ENCODE measurements at regions not wholly inside any gene's neighbourhood (a gene's known extent, or its start where the extent isn't known, plus 50 kb on each side); places are given as distances from the start of the nearest gene placed in this dataset.
"Not testable (repeated sequence)": the region's sequence is repeated elsewhere in the genome, so short reads cannot be mapped to it uniquely, and the experiment has no call there.

DNA sequence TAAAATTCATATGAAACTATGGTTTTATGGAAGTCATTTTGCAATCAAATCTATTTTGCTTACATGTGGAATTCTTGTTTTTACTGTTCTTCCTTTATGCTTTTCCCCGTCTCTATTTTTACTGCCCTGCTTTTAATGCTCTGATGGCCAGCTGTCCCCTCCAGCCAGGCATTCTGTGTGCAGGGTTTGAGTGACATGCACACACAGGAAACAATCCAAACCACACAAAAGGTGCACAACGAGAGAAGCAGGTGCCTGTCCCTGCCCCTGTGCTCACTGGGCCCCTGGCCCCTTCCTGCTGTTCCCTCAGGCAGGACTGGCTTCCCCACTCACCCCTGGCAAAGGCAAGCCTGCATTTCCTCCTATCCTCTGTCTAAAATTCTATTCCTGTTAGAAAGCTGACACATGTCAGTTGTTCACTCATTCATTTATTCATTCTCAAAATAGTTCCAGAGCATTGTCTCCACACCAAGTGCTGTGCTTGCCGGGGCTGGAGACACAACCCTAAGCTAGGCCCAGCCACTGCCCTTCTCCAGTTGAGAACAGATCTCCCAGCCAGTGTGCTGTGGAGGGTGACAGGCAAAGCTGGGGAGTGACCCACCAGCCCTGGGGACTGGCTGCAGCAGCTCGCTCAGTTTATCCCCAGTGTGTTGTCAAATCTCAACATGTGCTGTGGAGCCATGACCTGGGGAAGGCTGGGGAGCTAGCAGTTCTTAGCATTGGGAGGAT, 346.3 kb downstream of the FBXW7 start:
- DNase-seq: no peak

DNA sequence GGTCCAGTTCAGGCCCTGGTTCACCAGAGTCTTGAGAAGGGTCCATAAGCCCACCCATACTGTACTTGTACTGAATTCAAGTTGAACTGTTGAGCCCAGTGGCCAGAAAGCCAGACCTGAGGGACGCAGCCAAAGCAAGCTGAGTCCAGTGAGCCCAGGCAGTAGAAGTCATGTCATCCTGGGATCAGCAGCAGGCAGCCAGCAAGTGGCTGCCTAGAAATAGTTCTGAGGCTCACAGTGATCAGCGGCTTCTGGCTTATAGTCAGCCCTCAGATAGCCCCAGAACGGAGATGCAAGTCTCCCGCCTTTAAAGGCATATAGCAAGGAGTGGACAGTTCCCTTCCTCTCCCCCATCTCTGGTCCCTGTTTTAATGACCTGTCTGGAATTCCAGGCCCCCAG, 347.1 kb downstream of the FBXW7 start:
- no peak for DNase-seq

DNA sequence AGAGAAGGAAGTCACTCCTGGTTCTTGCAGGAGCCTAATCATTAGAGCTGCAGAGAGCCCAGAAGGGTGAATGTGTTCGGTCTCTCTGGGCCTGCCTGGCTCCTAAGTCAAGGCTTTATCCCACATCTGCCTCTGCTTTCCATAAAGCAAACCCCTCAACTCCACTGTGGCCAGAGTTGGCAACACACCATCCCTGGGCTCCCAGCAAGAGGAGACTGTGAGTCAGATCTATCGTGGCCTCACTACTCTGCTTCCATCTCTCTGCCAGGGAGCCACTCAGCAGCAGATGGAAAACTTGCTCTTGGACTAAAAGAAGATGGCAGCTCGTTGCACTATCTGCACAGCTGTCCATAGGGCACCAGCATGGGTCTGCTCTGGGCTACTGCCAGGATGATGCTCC, 348.2 kb downstream of the FBXW7 start:
- no peak for DNase-seq

- no peak for DNase-seq
Observed at GRCh38 chr4:152185786-152186550, 349.9 kb downstream of the FBXW7 start.

GRCh38 chr4:152181150-152181549, 354.7 kb downstream of the FBXW7 start:
- DNase-seq: no peak

DNA sequence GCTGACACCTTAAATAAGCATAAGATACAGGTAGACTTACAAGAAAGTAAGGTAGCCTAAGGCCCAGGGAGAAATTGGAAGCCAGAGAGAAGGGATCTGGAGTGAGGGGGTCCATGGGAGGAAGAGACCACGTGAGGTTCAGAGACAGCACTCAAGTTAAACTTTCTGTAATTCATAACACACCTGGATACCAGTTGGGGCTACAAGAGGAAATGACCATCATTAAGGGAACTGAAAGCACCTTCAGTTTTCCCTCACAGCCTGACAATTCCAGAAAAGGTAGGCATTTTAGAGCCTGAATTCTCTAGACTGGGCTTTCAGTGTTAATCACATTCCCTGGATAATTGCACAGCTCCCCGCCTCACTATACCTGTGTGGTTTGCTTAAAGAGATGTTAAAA, 355.5 kb downstream of the FBXW7 start:
- no peak for DNase-seq

GRCh38 chr4:152177538-152177937, 358.4 kb downstream of the FBXW7 start:
- not testable (repeated sequence) for DNase-seq

GRCh38 chr4:152176627-152177214, 359.2 kb downstream of the FBXW7 start:
- no peak for DNase-seq

GRCh38 chr4:152175586-152175985, 360.3 kb downstream of the FBXW7 start:
- no peak for DNase-seq

DNA sequence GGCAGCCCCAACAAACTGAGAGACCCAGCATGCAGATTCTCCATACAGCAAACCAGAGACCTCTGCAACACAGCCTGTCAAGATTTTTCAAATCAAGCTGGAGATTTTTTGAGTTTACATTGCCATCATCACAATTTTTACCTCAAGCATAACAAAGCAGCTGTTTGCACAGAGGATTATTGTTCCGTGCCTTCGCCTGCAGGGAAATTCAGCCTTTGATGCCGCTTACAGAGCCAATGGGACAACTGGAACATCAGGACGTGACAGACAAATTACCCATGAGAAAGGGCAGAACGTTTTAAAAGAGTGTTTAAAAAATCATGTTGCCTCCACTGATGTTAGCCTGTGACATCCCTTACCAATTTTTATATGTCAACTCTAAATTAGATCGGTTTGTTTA, 363.7 kb downstream of the FBXW7 start:
- DNase-seq: no peak

DNA sequence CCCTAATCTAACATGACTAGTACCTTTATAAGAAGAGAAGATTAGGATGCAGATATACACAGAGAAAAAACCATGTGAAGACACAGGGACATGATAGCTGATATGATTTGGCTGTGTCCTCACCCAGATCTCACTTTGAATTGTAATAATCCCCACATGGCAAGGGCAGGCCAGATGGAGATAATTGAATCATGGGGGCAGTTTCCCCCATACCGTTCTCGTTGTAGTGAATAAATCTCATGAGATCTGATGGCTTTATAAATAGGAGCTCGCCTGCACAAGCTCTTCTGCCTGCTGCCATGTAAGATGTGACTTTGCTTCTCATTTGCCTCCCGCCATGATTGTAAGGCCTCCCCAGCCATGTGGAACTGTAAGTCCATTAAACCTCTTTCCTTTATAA, 364.3 kb downstream of the FBXW7 start:
- no peak for DNase-seq

GRCh38 chr4:152169683-152170082, 366.2 kb downstream of the FBXW7 start:
- DNase-seq: no peak

GRCh38 chr4:152168987-152169616, 366.8 kb downstream of the FBXW7 start:
- no peak for DNase-seq

GRCh38 chr4:152166567-152166966, 369.3 kb downstream of the FBXW7 start:
- no peak for DNase-seq

DNA sequence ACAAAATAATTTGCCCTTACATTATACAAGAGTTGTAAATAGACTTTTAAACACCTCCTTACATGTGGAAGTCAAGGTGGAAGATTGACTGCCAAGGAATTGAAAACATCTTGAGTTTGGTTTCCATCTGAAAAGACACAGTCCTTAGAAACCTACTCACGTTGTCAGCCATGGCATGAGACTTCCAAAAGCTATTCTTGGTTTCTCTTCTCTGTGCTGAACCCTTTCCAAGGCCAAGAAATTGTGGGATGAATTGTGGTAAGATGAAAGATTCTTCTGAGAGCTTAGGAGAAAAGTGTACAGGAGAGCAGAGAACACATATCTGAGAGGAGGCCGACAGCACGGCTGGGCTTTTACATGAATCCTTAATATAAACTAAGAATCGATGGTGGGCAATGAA, 370.0 kb downstream of the FBXW7 start:
- no peak for DNase-seq

DNA sequence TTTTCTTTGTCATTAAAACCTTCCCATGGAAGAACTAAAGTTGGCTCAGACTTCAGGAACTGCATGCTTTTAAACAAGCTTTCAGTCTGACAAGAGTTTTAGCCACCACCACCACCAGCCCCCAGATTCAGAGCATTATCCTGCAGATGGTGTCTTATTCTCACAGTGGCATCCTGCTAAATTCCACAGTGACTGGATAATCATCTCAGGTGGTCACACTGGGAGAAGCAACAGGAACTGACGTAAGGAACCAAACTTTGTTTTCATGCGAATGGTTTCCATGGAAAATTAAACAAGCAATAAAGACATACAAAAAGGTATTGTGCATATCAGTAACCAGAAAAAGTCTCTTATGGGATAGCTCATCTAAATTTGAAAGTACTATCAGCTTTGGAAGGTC, 370.7 kb downstream of the FBXW7 start:
- DNase-seq: no peak

DNA sequence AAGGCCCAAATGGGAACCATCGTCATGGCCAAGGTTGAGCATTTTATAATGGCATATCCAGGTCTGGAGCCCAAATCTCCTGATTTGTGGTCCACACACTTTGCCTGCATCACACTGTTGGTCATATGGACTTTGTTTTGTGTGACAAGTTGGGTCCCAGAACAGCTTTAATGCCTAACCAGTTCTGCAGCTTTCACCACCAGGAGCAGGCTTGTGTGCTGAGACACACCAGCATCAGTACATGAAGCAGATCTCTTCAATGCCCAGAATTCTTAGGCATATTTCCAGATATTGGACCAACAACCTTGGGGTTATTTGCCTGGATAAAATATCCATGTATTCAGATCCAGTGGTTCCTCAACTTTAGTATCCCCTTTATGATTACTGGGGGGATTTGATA, 371.3 kb downstream of the FBXW7 start:
- DNase-seq: no peak

DNA sequence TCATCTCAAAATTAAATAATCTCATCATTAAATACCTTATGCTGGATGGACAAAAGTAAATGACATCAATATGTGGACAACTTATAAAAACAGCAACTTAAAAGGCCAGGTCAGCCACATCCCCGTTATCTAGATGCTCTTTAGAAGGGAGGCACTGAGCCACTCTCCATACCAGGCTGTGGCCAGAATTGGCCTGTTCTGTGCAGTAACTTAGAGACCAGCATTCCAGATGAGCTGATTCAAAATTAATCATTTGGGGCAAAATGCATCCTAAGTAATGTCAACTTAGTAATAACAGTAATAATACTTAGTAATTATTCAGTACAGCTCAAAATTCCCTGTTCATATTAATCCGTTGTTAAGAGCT, 373.6 kb downstream of the FBXW7 start:
- no peak for DNase-seq

GRCh38 chr4:152161676-152162330, 374.1 kb downstream of the FBXW7 start:
- no peak for DNase-seq

GRCh38 chr4:152160225-152160800, 375.6 kb downstream of the FBXW7 start:
- DNase-seq: no peak

DNA sequence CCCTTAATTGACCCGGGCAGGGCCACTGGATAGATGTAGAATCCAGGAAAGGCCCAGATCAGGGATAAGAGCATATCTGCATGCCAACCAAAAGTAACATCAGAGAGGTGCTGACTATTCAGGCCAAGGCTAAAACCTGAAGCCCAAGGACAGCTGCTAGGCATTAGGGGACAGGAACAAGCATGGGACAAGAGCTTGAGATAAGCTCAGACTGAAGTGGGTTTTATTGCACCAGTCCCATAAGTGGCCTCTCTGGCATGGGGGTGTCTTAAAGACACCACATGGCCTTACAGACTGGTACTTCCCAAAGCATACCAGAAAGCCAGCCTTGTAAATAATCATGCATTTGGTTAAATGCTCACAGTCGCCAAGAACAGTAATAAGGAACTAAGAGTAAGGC, 376.1 kb downstream of the FBXW7 start:
- DNase-seq: no peak

DNA sequence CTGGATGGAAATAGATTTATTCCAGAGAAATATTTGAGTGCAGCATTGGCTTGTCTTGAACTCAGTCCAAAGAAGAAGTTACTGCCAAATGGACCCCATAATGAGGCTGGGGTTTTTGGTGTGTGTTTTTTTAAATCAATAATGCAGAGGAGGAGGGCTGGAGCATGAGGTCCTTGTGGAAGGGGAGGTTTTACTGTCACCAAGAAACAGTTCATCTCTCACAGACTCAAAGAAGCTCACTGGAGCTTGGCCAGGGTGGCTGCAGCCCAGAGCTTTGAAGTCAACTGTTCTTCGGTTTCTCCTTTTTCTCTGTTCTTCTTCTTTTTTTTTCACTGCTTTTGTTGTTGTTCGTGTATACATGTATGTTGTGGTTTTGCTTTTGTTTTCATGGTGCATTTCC, 377.7 kb downstream of the FBXW7 start:
- DNase-seq: no peak

- no peak for DNase-seq
Observed at GRCh38 chr4:152157629-152158028, 378.3 kb downstream of the FBXW7 start.
